ENCODE measurements at regions not wholly inside any gene's neighbourhood (a gene's known extent, or its start where the extent isn't known, plus 50 kb on each side); places are given as distances from the start of the nearest gene placed in this dataset.

DNA sequence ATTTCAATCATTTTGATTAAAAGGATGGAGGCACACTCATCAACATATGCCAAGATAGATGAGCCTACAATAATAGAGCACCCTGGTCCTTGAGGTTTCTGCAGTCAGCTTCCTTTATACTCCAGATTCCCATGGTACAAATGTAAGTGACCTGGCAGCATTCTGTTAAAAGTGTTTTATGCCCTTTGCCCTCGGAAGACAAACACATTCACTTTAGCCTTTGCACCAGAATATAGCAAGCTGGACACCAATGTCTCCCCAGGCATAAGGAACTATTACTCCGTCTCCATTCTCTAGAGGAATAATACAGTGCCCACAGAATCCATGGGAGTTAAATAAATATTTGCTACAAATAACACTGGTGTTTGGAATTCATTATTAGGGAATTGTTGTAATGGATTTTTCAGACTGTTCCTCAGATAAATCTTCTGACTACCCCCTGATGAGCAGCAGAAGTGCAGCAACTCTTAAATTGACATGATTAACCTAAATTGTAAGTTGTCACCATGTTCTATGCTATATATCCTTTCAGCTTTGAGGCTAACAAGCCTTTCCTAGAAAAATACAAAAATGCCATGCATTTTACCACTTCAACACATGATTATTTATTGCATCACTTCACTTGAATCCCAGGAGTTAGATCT lies 340.2 kb downstream of the TBC1D32 start:
- Histone ChIP-seq H3K4me2 (ENCODE audit: extremely low read depth, insufficient read depth, low read length) (no peak overlapping the region), H4K20me1 (ENCODE audit: control insufficient read depth, extremely low read depth, insufficient read depth, low read length) (no peaks in the 10 kb centered on the region), H3K79me2 (ENCODE audit: control insufficient read depth, insufficient read depth, low read length) (no peaks in the 10 kb centered on the region), H3K36me3 (ENCODE audit: control insufficient read depth, insufficient read depth, low read length) (no peaks in the 10 kb centered on the region), H3K27ac (ENCODE audit: insufficient read depth, low read length) (no peak overlapping the region), H2AFZ (ENCODE audit: low read length) (no peak overlapping the region), H3K4me1 (ENCODE audit: control insufficient read depth, extremely low read depth, insufficient read depth, low read length) (no peaks in the 10 kb centered on the region), H3K9ac (ENCODE audit: insufficient read depth, low read length) (no peak overlapping the region), H3K27me3 (ENCODE audit: control insufficient read depth, insufficient read depth, low read length) (no peaks in the 10 kb centered on the region), H3K4me3 (replicated peaks in 1 of 4; ENCODE audit: control extremely low read depth in 1 of 4, insufficient read depth in 1 of 4, low read depth in 3 of 4, low read length in 4 of 4) (no peak overlapping the region), H3K9me3 (ENCODE audit: control insufficient read depth, insufficient read depth, low read depth, low read length) (no peaks in the 10 kb centered on the region)
- no peak for TF ChIP-seq EZH2 (IDR thresholded peaks at IDR 0.05; ENCODE audit: low read length, missing control alignments)
- TF ChIP-seq, protein P1, sequence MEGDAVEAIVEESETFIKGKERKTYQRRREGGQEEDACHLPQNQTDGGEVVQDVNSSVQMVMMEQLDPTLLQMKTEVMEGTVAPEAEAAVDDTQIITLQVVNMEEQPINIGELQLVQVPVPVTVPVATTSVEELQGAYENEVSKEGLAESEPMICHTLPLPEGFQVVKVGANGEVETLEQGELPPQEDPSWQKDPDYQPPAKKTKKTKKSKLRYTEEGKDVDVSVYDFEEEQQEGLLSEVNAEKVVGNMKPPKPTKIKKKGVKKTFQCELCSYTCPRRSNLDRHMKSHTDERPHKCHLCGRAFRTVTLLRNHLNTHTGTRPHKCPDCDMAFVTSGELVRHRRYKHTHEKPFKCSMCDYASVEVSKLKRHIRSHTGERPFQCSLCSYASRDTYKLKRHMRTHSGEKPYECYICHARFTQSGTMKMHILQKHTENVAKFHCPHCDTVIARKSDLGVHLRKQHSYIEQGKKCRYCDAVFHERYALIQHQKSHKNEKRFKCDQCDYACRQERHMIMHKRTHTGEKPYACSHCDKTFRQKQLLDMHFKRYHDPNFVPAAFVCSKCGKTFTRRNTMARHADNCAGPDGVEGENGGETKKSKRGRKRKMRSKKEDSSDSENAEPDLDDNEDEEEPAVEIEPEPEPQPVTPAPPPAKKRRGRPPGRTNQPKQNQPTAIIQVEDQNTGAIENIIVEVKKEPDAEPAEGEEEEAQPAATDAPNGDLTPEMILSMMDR (conservative IDR thresholded peaks at IDR 0.05 in 1 of 2, IDR thresholded peaks at IDR 0.05 in 1 of 2; ENCODE audit: low read depth in 1 of 2, low read length in 2 of 2): no peak
- no peak for DNase-seq (ENCODE audit: low read depth in 2 of 2)

GRCh38 chr6:120992257-120992656 lies 342.0 kb downstream of the TBC1D32 start:
- no peaks in the 10 kb centered on the region for H3K9me3 ChIP-seq (ENCODE audit: control insufficient read depth, insufficient read depth, low read depth, low read length)

GRCh38 chr6:120990866-120991265 lies 343.4 kb downstream of the TBC1D32 start:
- Histone ChIP-seq H3K79me2 (ENCODE audit: control insufficient read depth, insufficient read depth, low read length) (no peaks in the 10 kb centered on the region), H4K20me1 (ENCODE audit: control insufficient read depth, extremely low read depth, insufficient read depth, low read length) (no peaks in the 10 kb centered on the region), H3K4me1 (ENCODE audit: control insufficient read depth, extremely low read depth, insufficient read depth, low read length) (no peaks in the 10 kb centered on the region), H3K9me3 (ENCODE audit: control insufficient read depth, insufficient read depth, low read depth, low read length) (no peaks in the 10 kb centered on the region), H3K27me3 (ENCODE audit: control insufficient read depth, insufficient read depth, low read length) (no peaks in the 10 kb centered on the region), H3K4me2 (ENCODE audit: extremely low read depth, insufficient read depth, low read length) (no peak overlapping the region), H3K27ac (ENCODE audit: insufficient read depth, low read length) (no peak overlapping the region), H3K4me3 (replicated peaks in 1 of 4; ENCODE audit: control extremely low read depth in 1 of 4, insufficient read depth in 1 of 4, low read depth in 3 of 4, low read length in 4 of 4) (no peak overlapping the region), H3K9ac (ENCODE audit: insufficient read depth, low read length) (no peak overlapping the region), H3K36me3 (ENCODE audit: control insufficient read depth, insufficient read depth, low read length) (no peaks in the 10 kb centered on the region), H2AFZ (ENCODE audit: low read length) (no peak overlapping the region)
- TF ChIP-seq EZH2 (IDR thresholded peaks at IDR 0.05; ENCODE audit: low read length, missing control alignments): no peak
- TF ChIP-seq, protein P1 (conservative IDR thresholded peaks at IDR 0.05 in 1 of 2, IDR thresholded peaks at IDR 0.05 in 1 of 2; ENCODE audit: low read depth in 1 of 2, low read length in 2 of 2): no peak
- no peak for DNase-seq (ENCODE audit: low read depth in 2 of 2)

More at GRCh38 chr6:120992257-120992656, 342.0 kb downstream of the TBC1D32 start:
- H3K4me2 ChIP-seq (ENCODE audit: extremely low read depth, insufficient read depth, low read length): no peak overlapping the region
- no peaks in the 10 kb centered on the region for H3K27me3 ChIP-seq (ENCODE audit: control insufficient read depth, insufficient read depth, low read length)
- H3K4me3 ChIP-seq (replicated peaks in 1 of 4; ENCODE audit: control extremely low read depth in 1 of 4, insufficient read depth in 1 of 4, low read depth in 3 of 4, low read length in 4 of 4): no peak overlapping the region
- no peaks in the 10 kb centered on the region for H3K36me3 ChIP-seq (ENCODE audit: control insufficient read depth, insufficient read depth, low read length)
- no peak for DNase-seq (ENCODE audit: low read depth in 2 of 2)
- H3K9ac ChIP-seq (ENCODE audit: insufficient read depth, low read length): no peak overlapping the region
- H4K20me1 ChIP-seq (ENCODE audit: control insufficient read depth, extremely low read depth, insufficient read depth, low read length): no peaks in the 10 kb centered on the region
- TF ChIP-seq EZH2 (IDR thresholded peaks at IDR 0.05; ENCODE audit: low read length, missing control alignments): no peak
- H3K27ac ChIP-seq (ENCODE audit: insufficient read depth, low read length): no peak overlapping the region
- no peaks in the 10 kb centered on the region for H3K79me2 ChIP-seq (ENCODE audit: control insufficient read depth, insufficient read depth, low read length)
- no peak overlapping the region for H2AFZ ChIP-seq (ENCODE audit: low read length)
- no peaks in the 10 kb centered on the region for H3K4me1 ChIP-seq (ENCODE audit: control insufficient read depth, extremely low read depth, insufficient read depth, low read length)
